ENCODE measurements at regions not wholly inside any gene's neighbourhood (a gene's known extent, or its start where the extent isn't known, plus 50 kb on each side); places are given as distances from the start of the nearest gene placed in this dataset.

DNA sequence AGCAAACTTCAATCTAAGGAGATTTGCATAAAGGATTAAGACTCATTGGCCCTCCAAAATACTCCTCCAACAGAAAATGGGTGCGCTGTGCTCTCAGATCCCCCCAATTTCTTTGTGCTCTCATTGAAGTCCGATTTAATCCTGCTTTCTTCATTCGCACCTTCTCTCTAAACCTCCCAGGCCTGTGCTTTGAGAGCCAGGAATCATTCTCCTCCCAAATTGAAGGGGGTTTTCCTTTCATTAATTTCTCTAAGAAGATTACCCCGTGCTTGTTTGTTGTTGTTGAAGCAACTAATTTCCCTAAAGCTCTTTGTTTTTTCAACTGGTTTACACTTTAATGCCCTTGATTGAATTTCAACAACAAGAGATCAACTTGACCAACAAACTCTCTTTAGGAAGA is 304.2 kb upstream of the IRX3 start:
- peaks cover 99% of the 10 kb centered on the region for H3K27me3 ChIP-seq (ENCODE audit: insufficient read depth, low read depth, low read length)
- H3K27ac ChIP-seq (ENCODE audit: low read length): no peak overlapping the region
- H3K36me3 ChIP-seq (ENCODE audit: insufficient read depth, low read length): no peaks in the 10 kb centered on the region
- H2AFZ ChIP-seq (ENCODE audit: low read depth, low read length): no peak overlapping the region
- no peak for TF ChIP-seq EP300 (conservative IDR thresholded peaks at IDR 0.05; ENCODE audit: poor library complexity, severe bottlenecking)
- no peak for TF ChIP-seq MXI1 (conservative IDR thresholded peaks at IDR 0.05; ENCODE audit: poor library complexity, severe bottlenecking)
- no peak for TF ChIP-seq POLR2AphosphoS5 (IDR thresholded peaks at IDR 0.05)
- TF ChIP-seq, protein P1, sequence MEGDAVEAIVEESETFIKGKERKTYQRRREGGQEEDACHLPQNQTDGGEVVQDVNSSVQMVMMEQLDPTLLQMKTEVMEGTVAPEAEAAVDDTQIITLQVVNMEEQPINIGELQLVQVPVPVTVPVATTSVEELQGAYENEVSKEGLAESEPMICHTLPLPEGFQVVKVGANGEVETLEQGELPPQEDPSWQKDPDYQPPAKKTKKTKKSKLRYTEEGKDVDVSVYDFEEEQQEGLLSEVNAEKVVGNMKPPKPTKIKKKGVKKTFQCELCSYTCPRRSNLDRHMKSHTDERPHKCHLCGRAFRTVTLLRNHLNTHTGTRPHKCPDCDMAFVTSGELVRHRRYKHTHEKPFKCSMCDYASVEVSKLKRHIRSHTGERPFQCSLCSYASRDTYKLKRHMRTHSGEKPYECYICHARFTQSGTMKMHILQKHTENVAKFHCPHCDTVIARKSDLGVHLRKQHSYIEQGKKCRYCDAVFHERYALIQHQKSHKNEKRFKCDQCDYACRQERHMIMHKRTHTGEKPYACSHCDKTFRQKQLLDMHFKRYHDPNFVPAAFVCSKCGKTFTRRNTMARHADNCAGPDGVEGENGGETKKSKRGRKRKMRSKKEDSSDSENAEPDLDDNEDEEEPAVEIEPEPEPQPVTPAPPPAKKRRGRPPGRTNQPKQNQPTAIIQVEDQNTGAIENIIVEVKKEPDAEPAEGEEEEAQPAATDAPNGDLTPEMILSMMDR (IDR thresholded peaks at IDR 0.05; ENCODE audit: poor library complexity, severe bottlenecking): no peak
- no peak for TF ChIP-seq TAF1 (IDR thresholded peaks at IDR 0.05; ENCODE audit: low read depth)
- TF ChIP-seq, protein P2, sequence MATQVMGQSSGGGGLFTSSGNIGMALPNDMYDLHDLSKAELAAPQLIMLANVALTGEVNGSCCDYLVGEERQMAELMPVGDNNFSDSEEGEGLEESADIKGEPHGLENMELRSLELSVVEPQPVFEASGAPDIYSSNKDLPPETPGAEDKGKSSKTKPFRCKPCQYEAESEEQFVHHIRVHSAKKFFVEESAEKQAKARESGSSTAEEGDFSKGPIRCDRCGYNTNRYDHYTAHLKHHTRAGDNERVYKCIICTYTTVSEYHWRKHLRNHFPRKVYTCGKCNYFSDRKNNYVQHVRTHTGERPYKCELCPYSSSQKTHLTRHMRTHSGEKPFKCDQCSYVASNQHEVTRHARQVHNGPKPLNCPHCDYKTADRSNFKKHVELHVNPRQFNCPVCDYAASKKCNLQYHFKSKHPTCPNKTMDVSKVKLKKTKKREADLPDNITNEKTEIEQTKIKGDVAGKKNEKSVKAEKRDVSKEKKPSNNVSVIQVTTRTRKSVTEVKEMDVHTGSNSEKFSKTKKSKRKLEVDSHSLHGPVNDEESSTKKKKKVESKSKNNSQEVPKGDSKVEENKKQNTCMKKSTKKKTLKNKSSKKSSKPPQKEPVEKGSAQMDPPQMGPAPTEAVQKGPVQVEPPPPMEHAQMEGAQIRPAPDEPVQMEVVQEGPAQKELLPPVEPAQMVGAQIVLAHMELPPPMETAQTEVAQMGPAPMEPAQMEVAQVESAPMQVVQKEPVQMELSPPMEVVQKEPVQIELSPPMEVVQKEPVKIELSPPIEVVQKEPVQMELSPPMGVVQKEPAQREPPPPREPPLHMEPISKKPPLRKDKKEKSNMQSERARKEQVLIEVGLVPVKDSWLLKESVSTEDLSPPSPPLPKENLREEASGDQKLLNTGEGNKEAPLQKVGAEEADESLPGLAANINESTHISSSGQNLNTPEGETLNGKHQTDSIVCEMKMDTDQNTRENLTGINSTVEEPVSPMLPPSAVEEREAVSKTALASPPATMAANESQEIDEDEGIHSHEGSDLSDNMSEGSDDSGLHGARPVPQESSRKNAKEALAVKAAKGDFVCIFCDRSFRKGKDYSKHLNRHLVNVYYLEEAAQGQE (IDR thresholded peaks at IDR 0.05; ENCODE audit: borderline replicate concordance): no peak
- no peak for TF ChIP-seq RAD21 (conservative IDR thresholded peaks at IDR 0.05)
- TF ChIP-seq EZH2 (IDR thresholded peaks at IDR 0.05; ENCODE audit: borderline replicate concordance, insufficient read depth, low read length, poor library complexity, severe bottlenecking): no peak
- TF ChIP-seq SMC3 (conservative IDR thresholded peaks at IDR 0.05; ENCODE audit: poor library complexity): no peak
- no peaks in the 10 kb centered on the region for H4K20me1 ChIP-seq (ENCODE audit: insufficient read depth)
- no peaks in the 10 kb centered on the region for H3K9me3 ChIP-seq (ENCODE audit: low read length)
- no peak overlapping the region for H3K4me3 ChIP-seq (ENCODE audit: low read length)
- H3K4me2 ChIP-seq (ENCODE audit: low read length): no peak overlapping the region
- no peaks in the 10 kb centered on the region for H3F3A ChIP-seq (ENCODE audit: insufficient read depth, low read length, poor library complexity, severe bottlenecking)
- H3K9me2 ChIP-seq (ENCODE audit: insufficient read depth, low read length): no peaks in the 10 kb centered on the region
- no peak overlapping the region for H3K9ac ChIP-seq (ENCODE audit: low read length)
- no peaks in the 10 kb centered on the region for H3K79me2 ChIP-seq (replicated peaks; ENCODE audit: insufficient read depth, low read length)

DNA sequence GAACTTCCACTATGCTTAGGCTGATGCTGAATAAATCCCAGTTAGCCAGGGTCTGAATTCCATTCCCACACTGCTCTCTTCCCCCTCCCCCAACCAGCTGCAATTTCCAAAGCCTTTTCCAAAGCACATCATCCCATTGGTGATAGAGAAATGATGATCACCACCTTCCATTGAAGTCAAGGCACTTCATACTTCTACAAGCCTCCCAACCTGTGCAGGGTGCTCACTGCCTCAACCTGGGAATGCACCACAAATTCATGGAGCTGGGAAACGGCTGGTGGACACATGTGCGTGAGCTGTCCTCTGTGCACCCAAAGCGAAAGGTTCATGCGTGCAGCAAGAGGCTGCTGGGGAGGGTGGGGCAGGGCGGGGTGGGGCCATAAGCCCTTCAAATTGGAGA is 302.7 kb upstream of the IRX3 start:
- TF ChIP-seq MXI1 (conservative IDR thresholded peaks at IDR 0.05; ENCODE audit: poor library complexity, severe bottlenecking): no peak
- no peak for TF ChIP-seq TAF1 (IDR thresholded peaks at IDR 0.05; ENCODE audit: low read depth)
- no peak for TF ChIP-seq EP300 (conservative IDR thresholded peaks at IDR 0.05; ENCODE audit: poor library complexity, severe bottlenecking)
- TF ChIP-seq POLR2AphosphoS5 (IDR thresholded peaks at IDR 0.05): no peak
- no peak for TF ChIP-seq SMC3 (conservative IDR thresholded peaks at IDR 0.05; ENCODE audit: poor library complexity)
- TF ChIP-seq, protein P1 (IDR thresholded peaks at IDR 0.05; ENCODE audit: poor library complexity, severe bottlenecking): no peak
- TF ChIP-seq EZH2 (IDR thresholded peaks at IDR 0.05; ENCODE audit: borderline replicate concordance, insufficient read depth, low read length, poor library complexity, severe bottlenecking): no peak
- TF ChIP-seq RAD21 (conservative IDR thresholded peaks at IDR 0.05): no peak
- Histone ChIP-seq H3K79me2 (replicated peaks; ENCODE audit: insufficient read depth, low read length) (no peaks in the 10 kb centered on the region), H3K27me3 (ENCODE audit: insufficient read depth, low read depth, low read length) (peaks cover 99% of the 10 kb centered on the region), H3K9me2 (ENCODE audit: insufficient read depth, low read length) (no peaks in the 10 kb centered on the region), H3K27ac (ENCODE audit: low read length) (no peak overlapping the region), H3K4me2 (ENCODE audit: low read length) (no peak overlapping the region), H3K36me3 (ENCODE audit: insufficient read depth, low read length) (no peaks in the 10 kb centered on the region), H2AFZ (ENCODE audit: low read depth, low read length) (no peak overlapping the region), H3K4me3 (ENCODE audit: low read length) (no peak overlapping the region), H3K9me3 (ENCODE audit: low read length) (no peaks in the 10 kb centered on the region), H4K20me1 (ENCODE audit: insufficient read depth) (no peaks in the 10 kb centered on the region), H3K9ac (ENCODE audit: low read length) (no peak overlapping the region), H3F3A (ENCODE audit: insufficient read depth, low read length, poor library complexity, severe bottlenecking) (no peaks in the 10 kb centered on the region)
